ENCODE measurements at regions not wholly inside any gene's neighbourhood (a gene's known extent, or its start where the extent isn't known, plus 50 kb on each side); places are given as distances from the start of the nearest gene placed in this dataset.

- H3K4me1 ChIP-seq = no peaks in the 10 kb centered on the region
- no peaks in the 10 kb centered on the region for H3K36me3 ChIP-seq
- H3K27ac ChIP-seq = no peak overlapping the region
- DNase-seq (no peak), ATAC-seq (no peak)
- H3K27me3 ChIP-seq = no peaks in the 10 kb centered on the region
- intact Hi-C loops (cut with DNase I) = no loop called here
- TF ChIP-seq POLR2A (IDR thresholded peaks at IDR 0.05) = no peak
- no peak for TF ChIP-seq CTCF (IDR thresholded peaks at IDR 0.05)
- peaks cover 0 to 19% (median 2%) of the 10 kb centered on the region in 12 donors for H3K9me3 ChIP-seq
- 51 to 57% (median 54%) methylated on average over 2 of the region's 2 CpGs for WGBS, 4 donors
- H3K4me3 ChIP-seq = no peak overlapping the region
Measured at GRCh38 chr20:56091628-56092234, 86.4 kb upstream of the CBLN4 start.

DNA sequence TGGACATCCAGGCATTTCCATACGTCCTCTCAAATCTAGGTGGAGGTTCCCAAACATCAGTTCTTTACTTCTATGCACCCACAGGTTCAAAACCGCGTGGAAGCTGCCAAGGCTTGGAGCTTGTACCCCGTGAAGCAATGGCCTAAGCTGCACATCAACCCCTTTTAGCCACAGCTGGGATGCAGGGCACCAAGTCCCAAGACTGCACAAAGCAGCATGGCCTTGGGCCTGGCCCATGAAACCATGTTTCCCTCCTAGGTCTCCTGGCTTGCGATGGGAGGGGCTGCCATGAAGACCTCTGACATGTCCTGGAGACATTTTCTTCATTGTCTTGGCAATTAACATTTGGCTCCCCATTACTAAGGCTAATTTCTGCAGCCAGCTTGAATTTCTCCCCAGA lies 88.9 kb upstream of the CBLN4 start:
- intact Hi-C loops (cut with DNase I) = no loop called here
- Histone ChIP-seq H3K4me3 (no peak overlapping the region), H3K9me3 (peaks cover 0 to 19% (median 2%) of the 10 kb centered on the region in 12 donors), H3K27ac (no peak overlapping the region), H3K36me3 (no peaks in the 10 kb centered on the region), H3K27me3 (no peaks in the 10 kb centered on the region), H3K4me1 (no peaks in the 10 kb centered on the region)
- DNase-seq (no peak), ATAC-seq (no peak)
- TF ChIP-seq CTCF (IDR thresholded peaks at IDR 0.05) (no peak), POLR2A (IDR thresholded peaks at IDR 0.05) (no peak)
- 57 to 66% (median 62%) methylated on average over 5 of the region's 5 CpGs for WGBS, 4 donors

DNA sequence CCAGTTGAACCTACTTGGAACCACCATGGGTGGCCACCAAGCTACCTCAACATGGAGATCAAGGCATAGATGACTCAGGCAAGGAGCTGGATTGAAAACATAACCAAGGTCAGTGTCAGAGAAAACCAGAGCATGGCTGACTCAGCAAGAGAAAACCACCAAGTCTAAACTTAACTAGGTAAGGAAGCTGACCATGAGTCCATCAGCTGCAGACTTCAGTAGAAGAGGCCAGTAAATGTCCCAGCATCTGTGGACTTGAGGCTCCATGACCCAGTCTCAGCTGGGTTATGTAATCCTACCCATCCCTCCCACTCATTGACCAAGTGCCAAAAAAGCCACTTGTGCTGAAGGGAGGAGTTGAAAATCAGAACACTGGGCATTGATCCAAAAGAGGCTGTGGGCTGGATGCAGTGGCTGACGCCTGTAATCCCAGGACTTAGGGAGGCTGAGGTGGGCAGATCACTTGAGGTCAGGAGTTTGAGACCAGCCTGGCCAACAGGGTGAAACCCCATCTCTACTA lies 93.7 kb upstream of the CBLN4 start:
- Histone ChIP-seq H3K4me1 (no peaks in the 10 kb centered on the region), H3K27me3 (no peaks in the 10 kb centered on the region), H3K9me3 (peaks cover 0 to 16% (median 2%) of the 10 kb centered on the region in 12 donors), H3K36me3 (no peaks in the 10 kb centered on the region), H3K27ac (no peak overlapping the region), H3K4me3 (no peak overlapping the region)
- DNase-seq (no peak), ATAC-seq (no peak)
- 33 to 62% (median 42%) methylated on average over 1 of the region's 1 CpG for WGBS, 4 donors
- TF ChIP-seq CTCF (IDR thresholded peaks at IDR 0.05) (no peak), POLR2A (IDR thresholded peaks at IDR 0.05) (no peak)
- intact Hi-C loops (cut with DNase I) = no loop called here

DNA sequence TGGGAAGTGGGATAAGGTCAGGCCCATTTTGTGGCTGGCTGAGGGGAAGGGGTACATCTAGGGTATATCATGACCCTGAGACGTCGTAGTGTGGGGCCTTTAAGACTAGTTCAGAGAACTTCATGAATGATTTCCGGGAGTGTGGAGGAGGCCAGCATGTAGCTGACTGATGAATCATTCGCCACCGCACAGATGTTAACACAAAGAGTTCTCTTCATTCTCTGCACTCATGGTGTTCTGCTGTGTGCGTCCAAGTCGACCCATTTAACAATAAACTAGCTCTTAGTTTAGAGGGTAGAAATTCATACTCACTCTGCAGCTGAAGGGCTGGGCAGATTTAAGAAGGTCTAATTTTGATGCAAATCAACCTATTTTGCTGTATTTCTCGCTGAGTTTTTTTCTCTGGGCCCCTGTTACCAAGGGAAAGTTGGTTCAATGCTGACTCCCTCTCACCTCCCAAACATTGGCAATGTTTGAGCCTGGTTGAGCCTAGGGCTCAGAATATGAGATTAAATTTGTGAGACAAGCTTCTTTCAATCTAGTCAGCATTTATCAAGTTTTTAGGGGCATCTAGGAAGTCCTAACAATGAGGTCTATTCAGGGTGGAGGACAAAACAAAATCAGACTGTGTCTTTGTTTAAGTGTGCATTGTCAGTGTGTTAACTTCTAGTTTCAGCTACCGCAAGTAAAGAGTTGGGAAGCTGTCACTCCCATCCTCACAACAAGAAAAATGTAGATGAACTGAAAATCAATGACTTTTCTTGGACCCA lies 106.8 kb upstream of the CBLN4 start:
- no peak for TF ChIP-seq CTCF (IDR thresholded peaks at IDR 0.05)
- TF ChIP-seq POLR2A (IDR thresholded peaks at IDR 0.05) = no peak
- H3K36me3 ChIP-seq = no peaks in the 10 kb centered on the region
- no peak overlapping the region for H3K27ac ChIP-seq
- peaks cover 0 to 9% (median 0%) of the 10 kb centered on the region in 12 donors for H3K9me3 ChIP-seq
- ATAC-seq = peak in 3 of 4 donors; percentile 32 to 50 (median 48)
- no peaks in the 10 kb centered on the region for H3K27me3 ChIP-seq
- DNase-seq = peak in 1 of 5 donors; percentile 8
- WGBS, 4 donors = 70 to 78% (median 71%) methylated on average over 9 of the region's 9 CpGs
- intact Hi-C loops (cut with DNase I) = no loop called here
- H3K4me1 ChIP-seq = no peaks in the 10 kb centered on the region
- no peak overlapping the region for H3K4me3 ChIP-seq
